ENCODE measurements at regions not wholly inside any gene's neighbourhood (a gene's known extent, or its start where the extent isn't known, plus 50 kb on each side); places are given as distances from the start of the nearest gene placed in this dataset.
"Not testable (repeated sequence)": the region's sequence is repeated elsewhere in the genome, so short reads cannot be mapped to it uniquely, and the experiment has no call there.

- no peak for DNase-seq
These were observed 62.5 kb upstream of the ENPP6 start for GRCh38 chr4:184280137-184280536.

GRCh38 chr4:184279496-184280061 lies 61.9 kb upstream of the ENPP6 start:
- DNase-seq: no peak

- not testable (repeated sequence) for DNase-seq
These were observed 60.1 kb upstream of the ENPP6 start for GRCh38 chr4:184277769-184278168.

- DNase-seq: not testable (repeated sequence)
These were observed 59.3 kb upstream of the ENPP6 start for GRCh38 chr4:184277010-184277409.

GRCh38 chr4:184276346-184276745 lies 58.7 kb upstream of the ENPP6 start:
- DNase-seq: not testable (repeated sequence)

- DNase-seq: no peak
These were observed 58.1 kb upstream of the ENPP6 start for GRCh38 chr4:184275766-184276165.

GRCh38 chr4:184274286-184274951 lies 56.7 kb upstream of the ENPP6 start:
- no peak for DNase-seq

GRCh38 chr4:184273166-184274147 lies 55.8 kb upstream of the ENPP6 start:
- DNase-seq: no peak

- no peak for DNase-seq
These were observed 53.2 kb upstream of the ENPP6 start for GRCh38 chr4:184270808-184271413.

GRCh38 chr4:184269879-184270430 lies 52.3 kb upstream of the ENPP6 start:
- no peak for DNase-seq

- no peak for DNase-seq
These were observed 51.0 kb upstream of the ENPP6 start for GRCh38 chr4:184268584-184269160.

GRCh38 chr4:184267673-184268583 lies 50.3 kb upstream of the ENPP6 start:
- DNase-seq: peak; percentile 40

Measured in effector CD4-positive, alpha-beta T cell (primary cell).